ENCODE measurements at regions not wholly inside any gene's neighbourhood (a gene's known extent, or its start where the extent isn't known, plus 50 kb on each side); places are given as distances from the start of the nearest gene placed in this dataset.

- no peak for TF ChIP-seq ZNF462 (CRISPR knock-in tag; IDR thresholded peaks at IDR 0.05)
- TF ChIP-seq ZNF331 (CRISPR knock-in tag; IDR thresholded peaks at IDR 0.05; ENCODE audit: low read depth), result no peak
- TF ChIP-seq STAT1 (IDR thresholded peaks at IDR 0.05; ENCODE audit: unreplicated experiment), result no peak
- TF ChIP-seq JUNB (IDR thresholded peaks at IDR 0.05; ENCODE audit: unreplicated experiment), result no peak
- TF ChIP-seq REST (IDR thresholded peaks at IDR 0.05; ENCODE audit: unreplicated experiment), result no peak
These were observed 206.4 kb upstream of the SPRY2 start (continued) for GRCh38 chr13:80547341-80547740.

GRCh38 chr13:80533175-80533574, 192.2 kb upstream of the SPRY2 start:
- Histone ChIP-seq H2AFZ (no peak overlapping the region), H3K4me2 (no peak overlapping the region), H3F3A (replicated peaks; ENCODE audit: low read depth) (no peaks in the 10 kb centered on the region), H3K36me3 (ENCODE audit: insufficient read depth) (no peaks in the 10 kb centered on the region), H3K9me2 (ENCODE audit: insufficient read depth) (no peaks in the 10 kb centered on the region), H4K20me1 (replicated peaks; ENCODE audit: insufficient read depth) (no peaks in the 10 kb centered on the region), H3K4me3 (no peak overlapping the region), H3K27ac (ENCODE audit: low read depth) (no peak overlapping the region), H3K27me3 (ENCODE audit: insufficient read depth) (no peaks in the 10 kb centered on the region), H3K79me2 (replicated peaks; ENCODE audit: insufficient read depth) (no peaks in the 10 kb centered on the region), H3K4me1 (ENCODE audit: insufficient read depth) (no peaks in the 10 kb centered on the region)
- ATAC-seq (no peak), DNase-seq (ENCODE audit: low spot score) (no peak)
- no peaks in the 10 kb centered on the region; the same call in 2 of the 3 replicates for H3K36me3 Mint-ChIP-seq (ENCODE audit: low read depth)
- peaks cover 5% of the 10 kb centered on the region; the same call in 2 of the 3 replicates for H3K9me3 Mint-ChIP-seq
- no peak overlapping the region for H3K27ac Mint-ChIP-seq
- no peak overlapping the region for H3K4me3 Mint-ChIP-seq
- H3K27me3 Mint-ChIP-seq (ENCODE audit: insufficient read depth, low read depth, poor library complexity), result no peaks in the 10 kb centered on the region
- no peaks in the 10 kb centered on the region for H3K4me1 Mint-ChIP-seq
- TF ChIP-seq ZNF462 (CRISPR knock-in tag; IDR thresholded peaks at IDR 0.05), result no peak
- TF ChIP-seq EZH2phosphoT487 (IDR thresholded peaks at IDR 0.05; ENCODE audit: unreplicated experiment), result no peak
- TF ChIP-seq NANOG (IDR thresholded peaks at IDR 0.05; ENCODE audit: borderline replicate concordance), result no peak
